ENCODE measurements at regions not wholly inside any gene's neighbourhood (a gene's known extent, or its start where the extent isn't known, plus 50 kb on each side); places are given as distances from the start of the nearest gene placed in this dataset.

DNA sequence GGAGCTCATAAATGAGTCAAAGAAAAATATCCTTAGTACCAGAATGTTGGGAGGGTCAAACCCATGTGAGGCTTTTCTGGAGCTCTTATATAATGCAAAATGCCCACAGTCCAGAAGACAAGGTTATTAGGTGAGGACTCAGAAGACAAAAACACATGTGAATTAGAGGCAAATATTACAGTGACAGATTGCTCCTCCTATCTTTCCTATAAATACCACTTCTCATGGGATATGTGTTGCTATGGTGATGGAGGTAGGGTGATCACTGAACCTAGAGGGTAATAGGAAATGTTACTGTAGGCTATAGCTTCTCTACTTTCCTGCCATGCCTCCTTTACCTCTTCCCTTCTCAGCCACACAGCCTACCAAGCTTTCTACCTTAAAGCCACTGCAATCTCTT is 264.6 kb downstream of the SEC61B start:
- Histone ChIP-seq H2AFZ (ENCODE audit: low read length) (no peak overlapping the region), H3K9me3 (ENCODE audit: insufficient read depth, low read depth, low read length) (no peaks in the 10 kb centered on the region), H3K9me2 (replicated peaks; ENCODE audit: low read depth, low read length) (no peaks in the 10 kb centered on the region), H3K36me3 (ENCODE audit: insufficient read depth, low read length) (no peaks in the 10 kb centered on the region), H3K27me3 (ENCODE audit: insufficient read depth, low read length, poor library complexity, severe bottlenecking) (no peaks in the 10 kb centered on the region), H3K4me2 (ENCODE audit: low read depth, low read length, poor library complexity, severe bottlenecking) (no peak overlapping the region), H4K20me1 (ENCODE audit: insufficient read depth, low read length, poor library complexity, severe bottlenecking) (no peaks in the 10 kb centered on the region), H3K9ac (ENCODE audit: low read depth, low read length, poor library complexity, severe bottlenecking) (no peak overlapping the region), H3K4me3 (ENCODE audit: low read length, poor library complexity, severe bottlenecking) (no peak overlapping the region), H3F3A (ENCODE audit: low read depth) (no peaks in the 10 kb centered on the region), H3K4me1 (ENCODE audit: insufficient read depth, low read length, poor library complexity, severe bottlenecking) (peaks cover 1% of the 10 kb centered on the region), H3K79me2 (ENCODE audit: insufficient read depth, low read length) (no peaks in the 10 kb centered on the region)
- TF ChIP-seq, protein P1, sequence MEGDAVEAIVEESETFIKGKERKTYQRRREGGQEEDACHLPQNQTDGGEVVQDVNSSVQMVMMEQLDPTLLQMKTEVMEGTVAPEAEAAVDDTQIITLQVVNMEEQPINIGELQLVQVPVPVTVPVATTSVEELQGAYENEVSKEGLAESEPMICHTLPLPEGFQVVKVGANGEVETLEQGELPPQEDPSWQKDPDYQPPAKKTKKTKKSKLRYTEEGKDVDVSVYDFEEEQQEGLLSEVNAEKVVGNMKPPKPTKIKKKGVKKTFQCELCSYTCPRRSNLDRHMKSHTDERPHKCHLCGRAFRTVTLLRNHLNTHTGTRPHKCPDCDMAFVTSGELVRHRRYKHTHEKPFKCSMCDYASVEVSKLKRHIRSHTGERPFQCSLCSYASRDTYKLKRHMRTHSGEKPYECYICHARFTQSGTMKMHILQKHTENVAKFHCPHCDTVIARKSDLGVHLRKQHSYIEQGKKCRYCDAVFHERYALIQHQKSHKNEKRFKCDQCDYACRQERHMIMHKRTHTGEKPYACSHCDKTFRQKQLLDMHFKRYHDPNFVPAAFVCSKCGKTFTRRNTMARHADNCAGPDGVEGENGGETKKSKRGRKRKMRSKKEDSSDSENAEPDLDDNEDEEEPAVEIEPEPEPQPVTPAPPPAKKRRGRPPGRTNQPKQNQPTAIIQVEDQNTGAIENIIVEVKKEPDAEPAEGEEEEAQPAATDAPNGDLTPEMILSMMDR (conservative IDR thresholded peaks at IDR 0.05; ENCODE audit: low read length): no peak
- no peak for TF ChIP-seq EZH2phosphoT487 (IDR thresholded peaks at IDR 0.05; ENCODE audit: borderline replicate concordance)

DNA sequence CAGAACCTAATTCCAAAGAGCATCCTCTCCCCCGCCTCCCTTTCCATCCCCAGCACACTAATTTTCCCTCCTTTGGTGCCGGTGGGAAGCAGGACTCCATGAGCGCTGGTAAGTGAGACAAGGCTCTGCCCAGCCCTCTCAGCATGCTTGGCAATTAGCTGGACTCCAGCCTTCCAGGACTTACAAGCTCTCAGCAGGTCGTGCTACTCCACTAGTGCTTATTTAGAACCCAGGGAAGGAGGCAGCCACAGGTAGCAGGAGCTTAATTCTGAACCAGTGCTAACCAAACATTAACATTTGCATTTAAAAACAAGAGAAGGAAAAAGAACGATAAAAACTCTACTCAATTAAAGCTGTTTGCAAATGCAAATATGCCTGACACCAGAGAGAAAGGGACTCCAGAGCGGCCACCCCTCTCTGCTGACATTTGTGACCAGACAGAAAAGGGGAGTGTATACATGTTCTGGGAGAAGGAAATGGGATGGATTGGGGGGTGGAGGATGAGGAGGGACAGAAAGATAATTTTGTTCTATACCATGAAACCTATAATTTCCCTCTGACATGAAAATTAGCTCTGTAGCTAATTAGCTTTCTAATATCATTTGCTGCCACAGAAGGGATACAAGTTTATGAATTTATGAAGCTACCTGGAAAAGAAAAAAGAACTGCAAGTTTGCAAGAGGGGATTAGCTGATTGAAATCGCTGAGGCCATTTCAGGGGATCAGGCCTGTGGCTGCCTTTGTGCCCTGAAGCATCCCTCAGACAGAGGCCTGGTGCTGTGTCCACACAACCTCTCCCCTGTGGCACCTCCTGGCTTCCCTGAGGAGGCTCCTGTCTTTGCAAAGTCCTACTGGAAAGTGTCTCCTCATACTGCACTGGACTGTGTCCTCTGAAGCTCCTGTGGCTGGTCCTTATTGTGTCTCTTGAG is 266.3 kb downstream of the SEC61B start:
- Histone ChIP-seq H3K27me3 (ENCODE audit: insufficient read depth, low read length, poor library complexity, severe bottlenecking) (no peaks in the 10 kb centered on the region), H3K9me3 (ENCODE audit: insufficient read depth, low read depth, low read length) (no peaks in the 10 kb centered on the region), H3K79me2 (ENCODE audit: insufficient read depth, low read length) (no peaks in the 10 kb centered on the region), H2AFZ (ENCODE audit: low read length) (no peak overlapping the region), H3K36me3 (ENCODE audit: insufficient read depth, low read length) (no peaks in the 10 kb centered on the region), H3F3A (ENCODE audit: low read depth) (no peaks in the 10 kb centered on the region), H3K4me2 (ENCODE audit: low read depth, low read length, poor library complexity, severe bottlenecking) (no peak overlapping the region), H4K20me1 (ENCODE audit: insufficient read depth, low read length, poor library complexity, severe bottlenecking) (no peaks in the 10 kb centered on the region), H3K4me1 (ENCODE audit: insufficient read depth, low read length, poor library complexity, severe bottlenecking) (peaks cover 2% of the 10 kb centered on the region), H3K4me3 (ENCODE audit: low read length, poor library complexity, severe bottlenecking) (no peak overlapping the region), H3K9me2 (replicated peaks; ENCODE audit: low read depth, low read length) (no peaks in the 10 kb centered on the region), H3K9ac (ENCODE audit: low read depth, low read length, poor library complexity, severe bottlenecking) (no peak overlapping the region)
- TF ChIP-seq, protein P1 (conservative IDR thresholded peaks at IDR 0.05; ENCODE audit: low read length): no peak
- no peak for TF ChIP-seq EZH2phosphoT487 (IDR thresholded peaks at IDR 0.05; ENCODE audit: borderline replicate concordance)

DNA sequence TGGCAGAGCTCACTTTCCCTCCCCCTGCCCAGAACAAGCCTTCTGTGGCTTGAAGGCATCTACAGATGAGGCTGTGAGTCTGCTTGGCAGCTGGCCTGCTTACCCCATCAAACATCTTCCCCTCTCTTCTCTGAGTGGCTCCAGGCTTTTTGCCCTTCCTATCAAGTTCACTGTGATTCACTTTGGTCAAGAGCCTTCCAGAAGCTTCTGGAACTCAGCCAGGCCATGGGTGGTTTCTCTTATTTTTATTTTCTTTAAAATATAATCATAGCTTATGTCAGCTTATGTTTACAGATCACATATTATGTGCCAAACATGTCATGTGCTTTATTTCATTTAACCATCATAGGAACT is 267.0 kb downstream of the SEC61B start:
- Histone ChIP-seq H3K4me2 (ENCODE audit: low read depth, low read length, poor library complexity, severe bottlenecking) (no peak overlapping the region), H2AFZ (ENCODE audit: low read length) (no peak overlapping the region), H4K20me1 (ENCODE audit: insufficient read depth, low read length, poor library complexity, severe bottlenecking) (no peaks in the 10 kb centered on the region), H3F3A (ENCODE audit: low read depth) (no peaks in the 10 kb centered on the region), H3K79me2 (ENCODE audit: insufficient read depth, low read length) (no peaks in the 10 kb centered on the region), H3K27me3 (ENCODE audit: insufficient read depth, low read length, poor library complexity, severe bottlenecking) (no peaks in the 10 kb centered on the region), H3K4me3 (ENCODE audit: low read length, poor library complexity, severe bottlenecking) (no peak overlapping the region), H3K9me2 (replicated peaks; ENCODE audit: low read depth, low read length) (no peaks in the 10 kb centered on the region), H3K4me1 (ENCODE audit: insufficient read depth, low read length, poor library complexity, severe bottlenecking) (peaks cover 2% of the 10 kb centered on the region), H3K9ac (ENCODE audit: low read depth, low read length, poor library complexity, severe bottlenecking) (no peak overlapping the region), H3K9me3 (ENCODE audit: insufficient read depth, low read depth, low read length) (no peaks in the 10 kb centered on the region), H3K36me3 (ENCODE audit: insufficient read depth, low read length) (no peaks in the 10 kb centered on the region)
- TF ChIP-seq, protein P1 (conservative IDR thresholded peaks at IDR 0.05; ENCODE audit: low read length): no peak
- TF ChIP-seq EZH2phosphoT487 (IDR thresholded peaks at IDR 0.05; ENCODE audit: borderline replicate concordance): no peak
